ENCODE measurements at regions not wholly inside any gene's neighbourhood (a gene's known extent, or its start where the extent isn't known, plus 50 kb on each side); places are given as distances from the start of the nearest gene placed in this dataset.

DNA sequence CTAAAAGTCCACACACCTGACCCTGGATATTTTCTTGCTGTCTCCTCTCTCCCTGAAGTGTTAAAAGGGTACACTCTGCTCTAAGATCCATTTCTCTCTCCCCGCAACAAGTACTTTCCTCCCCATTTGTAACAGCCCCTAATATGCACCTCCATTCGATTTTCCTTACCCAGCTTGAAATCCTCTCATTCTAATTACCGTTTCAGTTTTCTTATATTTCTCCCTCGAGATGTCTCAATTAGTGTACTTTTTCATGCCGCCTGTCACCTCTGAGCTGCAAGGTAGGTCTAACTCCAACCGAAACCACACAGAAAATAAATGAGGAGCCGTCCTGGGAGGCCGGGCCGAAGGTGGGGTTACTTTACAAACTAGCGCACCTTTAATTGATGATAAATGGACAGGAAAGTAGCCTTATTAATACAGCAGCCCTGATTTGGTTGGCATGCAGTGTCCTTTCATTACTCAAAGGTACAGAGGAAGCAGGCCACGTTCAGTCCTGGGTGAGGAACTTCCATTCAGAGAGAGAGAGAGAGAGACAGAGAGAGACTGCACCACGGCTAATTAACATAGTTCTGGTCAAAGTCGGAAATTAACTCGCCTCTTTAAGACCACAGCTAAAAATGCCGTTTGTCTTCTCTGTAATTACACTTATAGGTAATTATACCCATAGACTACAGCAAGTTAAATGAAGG is 319.9 kb downstream of the ARRDC4 start:
- no peak for DNase-seq

DNA sequence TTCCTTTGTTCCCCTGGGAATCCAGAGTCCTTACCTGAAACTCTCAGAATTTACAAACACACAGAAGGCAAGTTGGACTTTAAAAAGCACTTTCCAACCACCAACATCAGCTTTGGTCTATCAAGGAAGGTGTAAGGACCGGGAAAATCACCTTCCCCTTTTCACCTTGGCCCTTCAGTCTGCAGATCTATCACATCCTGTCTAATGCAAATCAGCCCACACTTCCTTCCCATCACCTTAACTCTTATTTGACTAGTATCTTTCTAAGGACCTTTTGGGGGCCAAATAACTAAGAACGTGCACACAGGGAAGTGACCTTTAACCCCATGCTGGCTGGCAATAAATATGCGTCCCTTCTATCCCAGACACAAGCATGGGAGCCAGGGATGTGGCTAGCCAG is 320.6 kb downstream of the ARRDC4 start:
- DNase-seq, result no peak

DNA sequence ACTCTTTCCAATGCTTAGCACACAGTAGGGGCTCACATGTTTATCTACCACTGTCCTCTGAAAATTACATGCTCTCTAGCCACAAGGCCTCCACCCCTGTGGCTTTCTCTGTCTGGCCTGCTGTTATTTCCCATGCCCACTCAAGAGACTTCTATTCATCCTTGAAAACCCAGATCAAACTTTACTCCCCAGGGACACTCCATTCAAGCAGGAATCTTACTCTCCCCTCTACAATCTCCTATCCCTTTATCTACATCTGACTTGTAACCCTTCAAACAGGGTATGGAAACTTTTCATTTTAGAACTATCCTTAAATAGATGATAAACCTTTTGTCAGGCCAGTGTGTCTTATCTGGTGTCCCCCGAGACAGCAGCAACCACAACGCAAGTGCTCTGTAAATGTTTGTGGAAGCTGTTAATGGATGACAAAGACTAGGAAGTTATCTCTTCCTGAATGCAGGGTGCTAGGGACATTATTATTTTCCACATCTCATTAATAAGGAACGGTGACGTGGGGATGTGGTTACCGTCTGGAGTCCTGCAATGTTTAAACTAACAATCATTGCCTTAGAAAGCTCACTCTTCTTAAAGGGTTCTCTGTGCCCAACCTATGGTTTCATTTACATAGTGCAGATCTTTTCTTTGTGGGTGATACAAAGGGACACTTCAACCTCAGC is 322.3 kb downstream of the ARRDC4 start:
- DNase-seq, result no peak

DNA sequence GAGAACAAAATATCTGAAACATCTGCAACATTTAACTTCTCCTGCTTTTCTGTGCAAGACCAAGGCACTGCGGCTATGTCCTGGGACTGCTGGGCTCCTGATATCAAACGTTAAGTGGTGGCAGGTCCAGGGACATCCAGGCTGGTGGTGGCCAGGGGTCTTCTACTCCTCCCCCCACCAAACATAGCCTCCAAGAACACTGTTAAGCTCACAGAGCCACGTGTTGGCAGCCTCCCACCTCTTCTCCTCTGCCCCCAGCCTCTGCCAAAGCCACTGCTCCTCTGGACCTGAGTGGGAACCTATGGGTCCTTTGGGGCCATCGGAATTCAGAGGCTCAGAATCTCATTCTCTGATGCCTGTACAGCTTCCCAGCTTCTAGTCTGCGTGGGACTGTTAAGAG is 325.7 kb downstream of the ARRDC4 start:
- no peak for DNase-seq

DNA sequence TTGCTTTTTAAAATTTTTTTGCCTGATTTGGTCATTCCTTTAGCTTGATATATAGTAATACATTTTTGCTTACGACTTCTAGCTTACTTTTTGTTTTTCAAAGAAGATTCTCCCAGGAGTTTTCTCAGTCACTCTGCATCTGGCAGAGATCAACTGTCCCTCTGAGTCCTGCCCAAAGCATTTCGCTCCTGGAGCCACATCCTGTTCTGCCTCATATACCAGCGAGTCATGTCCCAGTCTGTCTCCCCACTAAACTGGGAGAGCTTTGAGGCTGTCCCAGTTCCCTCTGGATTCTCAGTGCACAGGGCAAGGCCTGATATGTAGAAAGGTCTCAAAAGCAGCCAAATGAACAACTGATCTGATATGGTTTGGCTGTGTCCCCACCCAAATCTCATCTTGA is 326.3 kb downstream of the ARRDC4 start:
- DNase-seq, result no peak

DNA sequence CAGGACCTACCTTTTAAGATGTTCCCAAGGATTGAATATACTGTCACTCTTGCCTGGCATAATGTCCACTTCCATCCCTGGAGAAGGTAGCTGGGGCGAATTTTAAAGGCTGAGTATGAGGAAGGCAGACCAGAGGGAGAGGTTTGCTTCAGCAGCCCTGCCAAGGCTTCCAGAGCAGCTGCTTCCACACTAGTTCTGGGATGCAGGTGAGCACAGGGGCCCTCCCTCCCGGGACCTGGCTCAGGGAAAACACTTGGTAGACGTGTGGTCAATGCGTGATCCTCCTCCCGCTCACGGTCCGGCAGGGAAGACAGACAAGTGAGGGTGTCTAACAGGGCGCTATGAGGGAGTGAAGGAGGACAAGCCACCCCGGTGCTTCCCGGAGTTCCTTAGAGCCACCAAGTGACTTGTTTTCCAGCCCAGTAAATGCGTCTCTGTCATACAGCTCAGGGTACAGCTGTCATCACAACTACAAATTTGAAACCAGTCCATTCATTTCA is 327.6 kb downstream of the ARRDC4 start:
- DNase-seq, result no peak

DNA sequence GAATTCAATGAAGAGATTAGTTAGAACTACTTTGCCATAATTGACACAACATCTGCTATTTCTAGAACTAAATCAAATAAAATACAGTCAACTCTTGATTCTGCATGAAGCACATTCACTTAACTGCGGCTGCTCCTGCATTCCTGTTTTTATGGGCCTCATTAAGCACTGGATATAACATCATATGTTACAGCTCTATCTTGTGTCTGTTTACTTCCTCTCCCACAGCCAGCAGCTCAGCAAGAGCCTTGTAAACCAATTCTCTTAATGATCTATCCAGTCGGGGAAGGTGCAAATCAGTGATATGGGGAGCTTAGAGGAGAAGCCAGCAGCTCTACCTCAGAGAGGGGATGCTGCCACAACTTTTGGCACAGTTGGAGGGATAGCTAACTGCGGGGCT is 329.2 kb downstream of the ARRDC4 start:
- no peak for DNase-seq

DNA sequence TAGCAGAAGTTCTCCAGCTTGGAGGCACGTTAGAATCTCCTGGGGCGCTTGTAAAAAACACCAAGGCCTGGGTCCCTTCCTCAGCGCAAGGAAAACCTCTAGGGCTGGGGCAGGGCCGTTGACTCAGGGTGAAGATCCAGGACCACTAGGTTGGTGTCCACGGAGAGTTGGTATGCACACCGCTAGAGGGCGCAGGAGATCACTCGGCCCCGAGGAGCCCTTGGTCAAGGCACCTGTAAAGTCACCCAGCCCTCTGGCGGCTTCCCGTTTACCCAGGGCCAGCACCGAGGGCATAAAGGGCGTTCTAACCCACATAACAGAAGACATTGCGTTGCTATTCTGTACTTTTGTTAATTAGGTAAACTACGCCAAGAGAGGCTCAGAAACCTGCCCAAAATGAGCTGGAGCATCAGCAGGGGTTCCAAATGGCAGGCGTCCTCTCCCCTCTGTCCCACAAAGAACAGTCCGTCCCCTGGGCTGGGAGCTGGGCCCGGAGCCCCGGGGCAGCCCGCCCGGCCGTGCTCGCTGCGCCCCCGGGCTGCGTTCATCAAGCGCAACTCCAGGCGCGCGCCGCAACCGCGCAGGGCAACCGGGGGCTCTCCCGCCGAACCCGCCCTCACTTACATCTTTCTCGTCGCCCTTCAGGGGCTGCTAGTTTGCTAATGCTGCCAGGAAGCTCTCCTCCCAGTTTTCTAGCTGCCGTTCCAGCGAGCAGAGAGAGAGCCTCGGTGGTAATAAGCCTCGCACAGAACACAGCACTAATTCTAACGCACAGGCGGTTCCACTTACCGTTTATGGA is 332.1 kb downstream of the ARRDC4 start:
- no peak for DNase-seq

DNA sequence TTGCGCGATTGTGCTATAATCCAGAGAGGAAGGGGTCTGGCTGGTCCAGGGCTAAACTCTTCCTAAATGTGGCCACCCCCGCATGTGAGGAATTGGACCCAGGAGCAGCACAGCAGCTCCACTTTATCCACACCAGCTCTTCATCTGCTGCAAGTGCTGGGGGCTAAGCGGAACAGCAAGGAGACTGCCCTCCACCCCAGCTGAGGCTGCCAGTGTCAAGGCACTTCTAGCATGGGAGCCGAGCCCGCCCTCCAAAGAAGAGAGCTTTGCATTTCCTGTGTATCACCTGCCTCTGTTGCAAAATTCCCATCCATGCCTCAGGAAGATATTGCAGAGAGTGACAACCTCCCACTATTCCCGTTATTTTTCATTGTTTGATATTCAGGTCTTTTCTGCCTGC is 333.6 kb downstream of the ARRDC4 start:
- no peak for DNase-seq

DNA sequence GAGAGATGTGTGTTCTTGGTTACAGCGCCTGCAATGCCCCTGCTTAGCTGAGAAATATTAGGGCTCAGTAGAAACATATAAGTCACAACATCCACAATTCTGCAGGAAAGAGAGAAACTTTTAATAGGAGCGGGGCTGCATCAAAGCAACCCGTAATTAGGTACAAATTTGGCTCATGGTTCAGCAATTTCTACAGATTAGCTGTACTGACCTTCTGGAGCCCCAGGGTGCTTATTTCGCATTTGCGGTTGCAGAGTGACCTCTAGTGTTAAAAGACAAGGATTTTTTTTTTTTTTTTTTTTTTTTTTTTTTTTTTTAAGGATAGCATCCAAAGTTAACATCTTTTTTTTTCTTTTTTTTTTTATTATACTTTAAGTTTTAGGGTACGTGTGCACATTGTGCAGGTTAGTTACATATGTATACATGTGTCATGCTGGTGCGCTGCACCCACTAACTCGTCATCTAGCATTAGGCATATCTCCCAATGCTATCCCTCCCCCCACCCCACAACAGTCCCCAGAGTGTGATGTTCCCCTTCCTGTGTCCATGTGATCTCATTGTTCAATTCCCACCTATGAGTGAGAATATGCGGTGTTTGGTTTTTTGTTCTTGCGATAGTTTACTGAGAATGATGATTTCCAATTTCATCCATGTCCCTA is 334.7 kb downstream of the ARRDC4 start:
- peak; percentile 0 for DNase-seq

DNA sequence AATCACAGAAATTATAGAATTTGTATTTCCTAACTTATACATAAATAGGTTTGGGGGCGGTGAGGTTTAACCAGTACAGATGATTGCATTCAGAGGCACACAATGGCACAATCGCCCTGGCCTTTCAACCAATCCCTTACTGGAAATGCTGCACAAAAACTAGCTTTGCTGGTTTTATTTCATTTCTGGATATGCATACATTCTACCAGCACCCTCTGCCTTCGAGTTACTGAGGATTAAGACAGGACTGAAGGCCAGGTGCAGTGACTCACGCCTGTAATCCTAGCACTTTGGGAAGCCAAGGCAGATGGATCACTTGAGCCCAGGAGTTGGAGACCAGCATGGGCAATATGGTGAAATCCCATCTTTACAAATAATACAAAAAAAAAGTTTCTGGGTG is 336.1 kb downstream of the ARRDC4 start:
- no peak for DNase-seq

DNA sequence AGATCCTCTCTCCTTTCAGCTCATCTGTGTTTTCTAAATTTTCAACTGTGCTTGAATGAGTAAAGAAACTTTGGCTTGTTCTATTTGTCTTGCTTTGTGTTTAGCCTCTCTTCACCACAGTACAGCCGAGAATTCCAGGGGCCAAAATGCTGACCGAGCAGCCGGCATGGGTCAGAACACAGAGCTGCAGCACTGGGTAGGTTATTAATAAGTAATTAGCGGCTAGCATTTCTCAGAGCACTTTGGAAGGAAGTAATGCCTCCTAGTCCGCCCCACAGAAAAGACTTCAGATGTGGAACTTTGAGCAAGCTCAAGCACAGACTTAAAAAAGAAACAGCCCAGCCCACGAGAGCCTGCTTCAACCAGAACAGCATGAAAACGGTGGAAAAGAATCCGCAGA is 343.9 kb downstream of the ARRDC4 start:
- DNase-seq, result no peak

DNA sequence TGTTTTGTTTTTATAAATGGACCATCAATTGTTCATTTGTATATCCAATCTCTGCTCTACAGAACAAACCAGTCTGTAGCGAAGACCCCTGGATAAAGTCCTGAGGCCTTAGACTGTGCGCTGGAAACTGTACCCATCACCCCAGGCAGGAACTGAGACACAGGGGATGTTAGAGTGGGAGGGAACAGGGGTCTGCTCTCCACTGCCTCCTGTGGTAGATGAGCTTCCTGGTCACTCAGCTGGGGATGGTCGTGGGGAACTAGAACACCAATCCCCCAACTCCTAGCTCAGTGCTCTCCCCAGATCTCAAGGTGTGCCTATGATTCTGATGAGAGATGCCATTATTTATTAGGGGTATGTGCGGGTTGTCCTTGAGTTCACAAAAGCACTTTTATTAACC is 340.2 kb upstream of the IGF1R start:
- no peak for DNase-seq

DNA sequence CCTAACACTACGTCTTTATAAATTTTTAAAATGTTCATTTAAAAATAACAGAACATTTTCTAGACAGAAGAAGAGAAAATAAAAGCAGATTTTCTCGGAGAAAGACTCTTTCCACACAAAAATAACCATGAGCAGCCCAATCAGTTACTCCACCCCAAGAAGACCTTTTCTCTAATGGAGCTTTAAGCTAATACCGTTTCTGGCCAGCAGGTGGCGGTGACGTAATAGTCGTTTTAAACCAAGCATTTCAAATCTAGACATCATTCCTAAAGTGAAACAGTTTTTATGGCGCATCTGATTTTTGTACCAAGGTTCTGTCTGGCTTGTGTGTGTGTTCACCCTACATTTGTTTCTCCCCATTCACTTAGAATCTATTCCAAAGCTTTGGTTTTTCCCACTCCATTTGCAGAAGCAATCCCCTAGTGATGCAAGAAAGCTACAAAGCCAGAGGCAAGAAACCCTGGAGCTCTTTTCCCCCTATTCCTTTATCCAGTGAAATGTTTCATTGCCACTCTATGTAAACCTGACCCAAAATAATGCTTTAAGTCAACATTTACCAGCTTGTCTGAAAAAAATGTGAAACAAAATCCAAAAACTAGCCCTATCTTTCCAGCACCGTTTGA is 336.7 kb upstream of the IGF1R start:
- DNase-seq, result peak; percentile 61

DNA sequence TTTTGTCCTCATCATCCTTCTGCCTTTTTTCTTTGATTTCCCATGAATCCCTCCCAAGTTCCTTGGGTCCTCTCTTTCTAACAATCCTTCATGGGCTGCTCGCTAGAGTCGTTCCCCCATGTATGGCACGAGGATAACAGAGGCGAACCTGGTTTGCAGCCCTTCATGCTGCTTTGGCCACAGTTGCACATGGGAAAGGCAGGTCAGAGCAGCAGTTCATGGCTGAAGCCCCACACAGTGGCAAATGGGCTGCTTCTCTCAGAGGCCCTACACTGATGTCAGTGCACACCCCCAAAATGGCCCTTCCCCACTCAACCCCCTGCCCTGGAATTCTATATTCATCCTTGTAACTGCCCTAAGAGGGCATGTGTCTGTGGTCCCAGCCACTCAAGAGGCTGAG is 335.4 kb upstream of the IGF1R start:
- no peak for DNase-seq

DNA sequence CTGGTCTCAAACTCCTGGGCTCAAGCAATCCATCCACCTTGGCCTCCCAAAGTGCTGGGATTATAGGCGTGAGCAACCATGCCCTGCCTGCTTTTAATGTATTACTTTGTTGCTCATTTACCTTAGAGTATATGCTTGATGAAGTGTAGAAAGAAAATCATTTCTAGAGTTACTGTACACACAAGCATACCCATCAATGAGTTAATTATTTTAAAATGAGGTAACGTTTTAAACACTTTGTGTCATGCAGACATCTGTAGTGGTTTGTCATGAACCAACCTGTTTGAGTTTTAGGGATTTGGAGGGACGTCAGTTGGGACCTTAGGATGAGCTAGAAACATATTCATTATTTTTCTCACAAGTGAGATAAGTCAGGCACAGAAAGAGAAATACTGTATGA is 332.4 kb upstream of the IGF1R start:
- no peak for DNase-seq

DNA sequence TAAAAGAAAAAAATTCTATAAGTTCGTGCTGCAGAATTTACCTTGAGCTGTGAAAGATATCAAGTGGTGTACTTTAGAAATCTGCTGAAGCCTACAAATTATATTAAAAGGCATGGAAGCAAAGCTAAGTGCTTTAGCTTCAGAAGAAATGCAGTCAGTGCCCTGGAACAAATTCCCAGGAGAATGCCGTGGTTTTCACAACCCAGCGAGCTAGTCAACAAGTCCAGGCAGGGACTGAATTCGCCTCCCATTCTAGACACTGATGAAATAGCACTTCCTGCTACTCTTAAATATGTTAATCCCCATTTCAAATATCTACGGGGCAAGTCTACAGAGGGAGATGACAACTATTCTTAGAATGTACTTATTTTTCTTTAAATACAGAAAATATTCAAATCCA is 326.4 kb upstream of the IGF1R start:
- no peak for DNase-seq

DNA sequence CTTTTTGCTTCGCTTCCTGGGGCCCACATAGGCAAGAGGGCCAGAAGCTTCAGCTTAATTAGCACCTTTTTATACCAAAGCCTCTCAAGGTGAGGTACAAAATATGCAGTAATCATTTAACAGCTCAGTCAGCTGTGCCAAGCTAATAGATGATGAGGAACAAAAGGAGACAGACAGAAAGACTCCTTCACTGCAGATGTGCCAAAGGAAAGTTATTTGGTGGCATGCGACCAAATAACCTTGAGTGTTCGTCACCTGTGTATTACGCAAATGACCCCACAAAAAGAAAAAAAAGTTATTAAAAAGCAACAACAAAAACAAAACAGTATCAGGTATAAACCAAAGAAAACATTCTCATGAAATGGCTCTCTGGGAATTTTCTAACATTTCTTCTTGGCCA is 325.8 kb upstream of the IGF1R start:
- DNase-seq, result no peak

DNA sequence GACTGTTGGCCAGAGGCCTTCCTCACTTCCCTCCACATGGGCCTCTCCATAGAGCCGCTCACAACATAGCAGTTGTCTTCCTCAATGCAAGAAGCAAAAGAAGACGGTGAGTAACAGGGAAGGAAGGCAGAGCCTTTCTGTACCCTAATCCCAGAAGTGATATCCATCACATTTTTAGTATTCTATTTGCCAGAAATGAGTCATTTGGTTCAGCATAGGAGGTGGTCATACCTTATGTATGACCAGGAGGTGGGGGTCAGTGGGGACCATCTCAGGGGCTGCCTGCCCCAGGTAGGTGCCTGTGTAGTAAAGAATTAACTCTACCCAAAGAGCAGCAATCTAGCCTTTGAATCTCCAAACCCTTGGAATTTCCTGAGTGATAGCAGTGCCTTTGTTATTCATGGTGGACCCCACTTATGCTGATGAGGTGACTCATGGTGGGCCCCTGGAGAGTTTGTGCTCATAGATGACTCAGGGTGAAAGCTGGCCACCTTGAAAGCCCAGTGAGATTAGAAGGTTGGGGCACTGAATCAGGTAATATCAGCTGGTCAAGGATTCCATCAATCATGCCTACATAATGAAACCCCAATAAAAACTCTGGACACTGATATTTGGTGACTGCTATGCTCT is 323.9 kb upstream of the IGF1R start:
- DNase-seq, result no peak

DNA sequence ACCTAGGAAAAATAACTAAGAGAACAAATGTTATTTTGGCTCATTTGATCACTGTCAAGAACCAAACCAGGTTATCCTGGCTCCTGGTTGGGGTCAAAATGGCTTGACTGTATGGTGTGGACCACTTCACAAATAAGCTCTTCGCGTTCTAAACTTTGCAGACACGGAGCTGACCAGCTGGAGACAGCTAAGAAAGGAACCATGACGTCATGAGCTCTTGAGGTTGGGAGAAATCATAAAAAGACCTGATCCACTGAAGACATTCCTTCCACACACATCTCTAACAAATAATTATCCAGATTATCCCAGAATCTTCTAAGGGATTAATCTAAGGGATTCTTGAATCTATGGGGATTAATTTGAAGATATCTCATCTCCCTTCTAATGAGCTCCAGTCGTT is 321.5 kb upstream of the IGF1R start:
- DNase-seq, result no peak

DNA sequence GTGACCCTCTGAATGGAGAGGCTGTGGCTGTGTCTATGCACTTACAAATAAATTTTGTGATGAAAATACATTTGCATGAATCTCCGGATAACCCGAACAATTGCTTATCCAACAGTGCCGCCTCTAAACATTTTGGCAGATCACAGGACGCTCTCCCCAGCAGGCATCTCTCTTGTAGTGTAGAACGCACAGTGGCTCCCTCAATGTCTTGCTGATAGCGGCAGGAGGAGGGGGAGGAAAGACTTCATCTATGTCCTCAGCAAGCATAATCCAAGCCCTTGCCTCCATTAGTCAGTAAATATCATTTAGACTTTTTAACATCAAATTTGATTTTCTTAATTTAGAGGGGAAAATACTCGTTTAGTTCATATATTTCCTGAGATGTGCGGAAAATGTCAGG is 318.1 kb upstream of the IGF1R start:
- no peak for DNase-seq

DNA sequence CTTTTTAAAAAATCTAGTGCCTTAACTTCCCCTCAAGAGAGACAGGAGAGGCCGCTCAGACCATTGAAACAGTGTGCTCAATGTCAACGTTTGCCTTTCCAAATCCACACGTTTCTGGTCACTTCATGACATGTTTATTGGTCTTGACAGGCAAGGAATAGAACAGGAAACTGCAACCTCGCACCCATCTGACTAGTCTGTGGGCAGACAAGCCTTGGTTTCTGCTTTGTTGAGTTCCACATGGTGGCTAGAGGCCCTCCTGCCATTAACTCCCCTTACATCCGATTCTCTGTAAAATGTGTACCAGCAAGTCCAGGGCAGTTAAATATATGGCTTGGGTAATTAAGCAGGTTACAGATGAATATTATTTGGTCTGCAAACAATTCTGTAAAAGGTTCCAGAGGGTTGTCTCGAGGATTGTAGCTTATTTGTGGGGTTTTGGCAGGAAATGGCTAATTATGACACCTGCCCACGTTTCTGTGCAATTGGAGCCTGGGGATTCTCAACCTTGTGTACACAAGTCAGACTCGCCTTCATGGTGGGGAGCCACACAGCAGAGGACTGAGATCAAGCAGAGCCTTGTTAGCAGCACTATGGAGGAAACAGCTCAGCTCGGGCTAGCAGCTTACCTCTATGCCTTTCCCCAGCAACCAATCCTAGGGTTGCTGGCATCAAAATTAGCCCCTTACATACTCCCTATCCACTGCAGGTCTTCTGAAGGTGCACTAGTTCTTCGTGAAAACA is 317.5 kb upstream of the IGF1R start:
- no peak for DNase-seq
